ENCODE measurements at regions not wholly inside any gene's neighbourhood (a gene's known extent, or its start where the extent isn't known, plus 50 kb on each side); places are given as distances from the start of the nearest gene placed in this dataset.

- TF ChIP-seq POLR2A (IDR thresholded peaks at IDR 0.05) (no peak), CTCF (IDR thresholded peaks at IDR 0.05) (no peak)
- Histone ChIP-seq H3K27me3 (no peaks in the 10 kb centered on the region), H3K4me1 (no peaks in the 10 kb centered on the region), H3K4me3 (no peak overlapping the region), H3K27ac (no peak overlapping the region), H3K36me3 (no peaks in the 10 kb centered on the region), H3K9me3 (no peaks in the 10 kb centered on the region)
- DNase-seq = no peak
- intact Hi-C loops (cut with DNase I; ENCODE audit: low total_unique reads) = no loop called here
These were observed 51.9 kb upstream of the FAM180A start for GRCh38 chr7:135800560-135800959.

- Histone ChIP-seq H3K4me1 (no peaks in the 10 kb centered on the region), H3K36me3 (no peaks in the 10 kb centered on the region)
- TF ChIP-seq POLR2A (IDR thresholded peaks at IDR 0.05) (no peak), CTCF (IDR thresholded peaks at IDR 0.05) (no peak)
These were observed 51.3 kb upstream of the FAM180A start for GRCh38 chr7:135799881-135800280.

More at GRCh38 chr7:135799881-135800280, 51.3 kb upstream of the FAM180A start:
- Histone ChIP-seq H3K4me3 (no peak overlapping the region), H3K9me3 (no peaks in the 10 kb centered on the region), H3K27ac (no peak overlapping the region), H3K27me3 (no peaks in the 10 kb centered on the region)
- DNase-seq = no peak
- intact Hi-C loops (cut with DNase I; ENCODE audit: low total_unique reads) = no loop called here

Data from uterus (tissue), 3 donors.